Activated CD4-positive, alpha-beta T cell treated with anti-CD3 and anti-CD28 coated beads for 48 hours (primary cell): ENCODE measurements at regions not wholly inside any gene's neighbourhood (a gene's known extent, or its start where the extent isn't known, plus 50 kb on each side); places are given as distances from the start of the nearest gene placed in this dataset.

ENCODE experiments used
- DNase-seq: peaks from one replicate; pipeline ENCODE4 v3.0.0-alpha.2; 2020

DNA sequence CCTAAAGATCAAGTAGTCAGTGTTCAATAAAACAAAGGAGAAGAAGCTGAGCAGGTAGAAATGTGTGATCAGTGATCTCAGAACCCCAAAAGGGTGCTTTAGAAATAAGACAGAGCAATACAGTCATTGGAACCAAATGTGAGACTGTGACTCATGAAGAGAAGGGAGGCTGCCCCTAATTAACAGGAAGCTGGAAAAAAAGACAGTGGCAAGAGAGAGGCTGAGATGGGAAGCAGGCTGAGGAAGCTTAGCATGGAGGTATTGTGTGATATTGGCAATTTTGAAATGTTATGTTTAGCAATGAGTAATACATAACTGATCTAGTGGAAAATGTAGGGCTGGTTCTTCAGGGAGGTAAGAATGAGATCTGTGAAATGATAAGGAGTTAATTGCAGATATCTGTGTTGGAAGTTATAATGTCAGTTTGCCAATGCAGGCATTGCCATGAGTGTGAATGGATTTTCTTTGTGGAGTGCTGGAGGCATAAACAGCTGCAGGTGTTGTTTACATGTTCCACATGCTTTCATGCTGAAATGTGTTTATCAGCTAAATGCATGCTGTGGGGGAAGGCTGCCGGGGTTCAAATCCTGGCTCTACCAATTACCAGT lies 90.6 kb upstream of the CACNA1E start:
- no peak for DNase-seq

DNA sequence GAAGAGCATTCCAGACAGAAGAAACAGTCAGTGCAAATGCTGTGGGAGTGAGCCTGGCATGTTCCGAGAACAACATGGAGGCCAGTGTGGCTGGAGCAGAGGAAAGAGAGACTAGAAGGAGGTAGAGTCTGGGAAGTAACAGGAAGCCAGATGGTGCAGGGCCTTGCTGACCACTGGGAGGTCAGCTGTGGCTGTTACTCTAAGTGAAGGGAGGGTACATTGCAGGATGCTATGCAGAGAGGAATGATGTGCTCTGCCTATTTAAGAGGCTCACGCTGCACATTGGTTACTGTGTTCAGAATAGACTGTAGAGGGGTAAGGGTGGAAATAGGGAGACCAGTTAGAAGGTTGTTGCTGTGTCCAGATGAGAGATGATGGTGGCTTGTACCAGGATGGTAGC lies 88.6 kb upstream of the CACNA1E start:
- DNase-seq, result no peak

DNA sequence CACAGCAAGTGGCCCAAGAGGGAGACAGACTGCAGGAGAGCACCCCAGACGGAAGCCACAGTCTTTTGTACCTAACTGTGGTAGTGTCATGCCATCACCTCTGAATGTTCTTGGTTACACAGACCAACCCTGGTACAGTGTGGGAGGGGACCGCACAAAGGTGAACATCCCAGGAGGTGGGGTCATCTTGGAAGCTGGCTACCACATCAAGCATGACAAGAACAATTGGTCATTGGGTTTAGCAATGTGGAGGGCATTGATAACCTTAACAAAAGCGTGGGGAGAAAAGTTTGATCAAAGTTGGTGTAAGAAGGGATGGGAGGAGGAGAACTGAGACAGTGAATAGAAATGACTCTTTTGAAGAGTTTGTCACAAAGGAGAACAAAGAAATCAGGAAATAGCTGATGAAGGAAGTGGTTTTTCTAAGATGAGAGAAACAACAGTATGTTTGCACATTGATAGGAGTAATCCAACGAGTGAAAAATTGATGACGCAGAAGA lies 87.1 kb upstream of the CACNA1E start:
- peak; percentile 61 for DNase-seq

DNA sequence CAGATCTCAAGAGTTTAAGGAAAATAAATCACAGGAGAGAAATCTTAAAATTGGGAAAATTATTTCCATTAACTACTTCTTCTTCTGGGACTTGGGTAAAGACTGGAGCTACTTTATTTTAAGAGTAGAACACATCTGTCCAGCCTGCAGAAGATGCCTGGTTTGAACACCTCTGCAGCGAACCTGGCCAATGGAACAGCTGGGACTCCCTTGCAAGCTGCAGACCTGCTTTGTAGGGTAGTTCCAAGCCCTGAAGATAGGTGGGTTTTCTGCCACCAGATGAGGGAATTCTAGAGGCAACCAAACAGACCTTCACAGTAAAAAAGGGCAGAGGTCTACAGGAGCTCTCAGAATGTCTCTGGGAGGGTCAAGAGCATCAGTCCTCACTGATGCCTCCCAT lies 86.5 kb upstream of the CACNA1E start:
- DNase-seq, result no peak

DNA sequence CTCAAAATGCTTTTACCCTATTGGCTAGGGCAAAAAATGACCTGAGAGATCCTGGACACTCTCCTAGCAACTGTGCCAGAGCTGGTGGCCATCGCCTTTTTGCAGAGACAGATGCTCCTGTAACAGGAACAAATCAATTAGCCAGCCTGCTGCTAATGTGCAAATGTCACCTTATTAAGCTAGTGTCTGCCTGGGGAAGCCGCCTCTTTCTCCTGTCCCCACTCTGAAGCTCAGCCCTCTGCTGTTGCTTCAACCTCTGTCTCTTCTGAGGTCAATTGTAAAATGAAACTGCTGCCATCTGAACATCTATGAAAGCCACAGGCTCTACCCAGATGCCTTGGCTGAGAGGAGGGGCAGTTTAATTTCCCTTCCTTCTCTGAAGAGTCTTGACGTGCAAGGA lies 85.5 kb upstream of the CACNA1E start:
- no peak for DNase-seq

DNA sequence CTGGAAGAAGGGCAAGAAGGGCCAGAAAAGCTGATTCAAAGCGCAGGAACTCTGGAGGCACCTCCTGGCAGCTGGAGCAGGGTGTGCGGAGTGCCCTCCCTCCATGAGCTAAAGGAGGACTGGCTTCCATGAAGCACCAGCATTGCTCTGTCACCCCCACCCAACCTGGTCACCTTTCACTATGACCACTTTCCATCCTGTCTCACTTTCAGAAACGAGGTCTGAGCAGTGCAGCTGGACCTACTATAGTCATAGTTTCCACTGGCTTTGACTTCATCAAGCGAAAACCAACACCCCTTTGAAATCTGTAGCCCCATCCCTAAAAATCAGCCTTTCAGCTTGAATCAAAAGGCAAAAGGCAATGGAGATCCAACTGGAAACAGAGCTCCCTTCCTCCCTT lies 84.8 kb upstream of the CACNA1E start:
- peak; percentile 46 for DNase-seq

DNA sequence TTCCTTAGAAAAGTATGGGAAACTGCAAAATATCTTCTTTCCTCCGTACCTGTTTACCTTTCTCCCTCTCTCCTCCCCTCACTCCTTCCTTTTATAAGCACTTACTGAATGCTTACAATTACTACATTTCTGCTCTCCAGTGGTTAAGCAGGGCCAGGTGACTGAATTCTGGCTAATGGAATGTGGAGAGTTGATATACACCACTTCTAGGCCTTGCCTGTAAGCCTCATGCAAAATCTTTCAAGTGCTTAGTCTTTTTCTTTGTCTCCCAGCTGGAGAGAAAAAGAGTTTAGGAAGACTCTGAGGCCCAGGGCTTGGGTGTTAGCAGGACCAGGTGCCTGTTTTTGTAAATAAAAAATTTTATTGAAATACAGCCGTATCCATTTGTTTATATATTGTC lies 77.7 kb upstream of the CACNA1E start:
- DNase-seq, result no peak

DNA sequence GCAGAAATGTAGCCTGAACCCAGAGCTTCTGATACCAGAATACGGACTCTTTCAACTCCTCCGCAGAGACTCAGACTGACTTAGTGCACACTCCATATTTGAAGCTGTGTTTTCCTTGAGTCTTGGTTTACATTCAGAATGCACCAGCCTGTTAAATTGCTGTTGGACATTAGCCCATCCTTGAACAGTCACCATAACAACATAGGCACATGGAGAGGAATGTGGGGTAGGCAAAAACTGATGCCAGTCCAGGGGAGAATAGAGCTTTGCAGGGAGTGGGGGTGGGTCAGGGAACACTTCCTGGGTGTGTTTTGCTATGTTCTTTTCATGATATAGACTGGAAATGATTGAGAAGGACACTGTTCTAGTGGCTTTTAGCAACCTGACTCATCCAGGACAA lies 76.3 kb upstream of the CACNA1E start:
- no peak for DNase-seq

DNA sequence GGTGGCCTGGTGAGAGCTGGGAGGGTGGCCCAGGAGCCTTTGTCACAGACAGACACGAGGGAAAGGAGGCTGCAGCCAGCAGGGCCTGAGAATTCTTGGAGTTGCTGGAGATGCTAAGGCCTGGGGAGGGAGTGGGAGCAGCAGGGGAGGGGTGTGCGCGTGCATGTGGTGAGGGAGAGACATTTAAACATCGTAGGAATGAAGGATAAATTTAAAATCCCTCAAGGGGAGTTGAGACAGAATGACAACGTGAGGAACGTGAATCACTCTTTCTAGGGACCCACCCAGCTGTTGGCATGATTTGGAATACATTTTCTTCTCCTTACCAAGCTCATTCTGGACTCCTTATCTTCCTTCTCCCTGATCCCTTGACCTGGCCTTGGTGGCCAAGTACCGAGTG lies 73.3 kb upstream of the CACNA1E start:
- DNase-seq, result no peak

DNA sequence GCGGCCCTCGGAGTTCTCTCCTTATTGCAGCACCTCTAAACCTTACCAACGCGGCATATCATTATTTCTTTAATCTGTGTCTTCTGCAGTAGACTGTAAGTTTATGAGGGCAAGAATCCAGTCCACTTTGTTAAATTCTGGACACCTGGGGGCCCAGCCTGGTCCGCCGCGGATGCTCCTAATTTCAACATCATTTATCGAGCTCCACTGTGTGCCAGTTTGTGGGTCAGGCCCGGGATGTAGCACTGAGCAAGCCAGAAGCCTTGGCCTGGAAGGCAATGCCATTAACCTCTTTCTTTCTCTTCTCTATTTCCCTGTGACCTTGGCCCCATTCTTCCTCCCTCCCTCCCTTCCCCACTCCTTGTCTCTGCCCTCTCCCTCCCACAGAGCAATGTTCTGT lies 70.6 kb upstream of the CACNA1E start:
- DNase-seq, result no peak

DNA sequence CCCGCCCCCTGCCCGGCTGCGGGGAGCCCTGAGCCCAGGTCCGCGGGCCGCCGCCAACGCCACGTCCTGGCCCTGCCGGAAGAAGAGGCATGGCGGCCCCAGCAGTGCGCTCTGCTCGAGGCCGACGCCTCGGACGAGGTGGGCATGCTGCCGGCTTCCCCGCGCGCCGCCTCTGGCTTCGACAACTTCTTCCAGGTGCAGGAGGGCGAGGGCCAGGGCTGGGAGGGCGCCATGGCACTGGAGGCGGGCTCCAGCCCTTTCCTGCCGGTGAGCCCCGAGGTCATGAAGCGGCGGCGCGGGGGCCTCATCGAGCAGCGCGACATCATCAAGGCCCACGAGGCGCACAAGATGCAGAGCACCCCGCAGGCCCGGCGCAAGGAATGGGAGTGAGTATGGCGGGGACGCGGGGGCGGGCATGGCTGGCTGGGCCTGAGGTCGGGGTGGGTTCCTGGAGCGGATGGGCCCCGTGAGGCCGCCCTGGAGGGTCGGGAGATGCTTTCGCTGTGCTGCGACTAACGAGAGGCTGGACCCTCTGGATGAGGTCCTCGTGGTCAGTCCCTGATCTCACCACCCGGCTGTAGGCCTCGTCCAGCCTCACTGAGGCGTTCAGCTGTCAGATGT lies 70.0 kb upstream of the CACNA1E start:
- DNase-seq, result no peak

DNA sequence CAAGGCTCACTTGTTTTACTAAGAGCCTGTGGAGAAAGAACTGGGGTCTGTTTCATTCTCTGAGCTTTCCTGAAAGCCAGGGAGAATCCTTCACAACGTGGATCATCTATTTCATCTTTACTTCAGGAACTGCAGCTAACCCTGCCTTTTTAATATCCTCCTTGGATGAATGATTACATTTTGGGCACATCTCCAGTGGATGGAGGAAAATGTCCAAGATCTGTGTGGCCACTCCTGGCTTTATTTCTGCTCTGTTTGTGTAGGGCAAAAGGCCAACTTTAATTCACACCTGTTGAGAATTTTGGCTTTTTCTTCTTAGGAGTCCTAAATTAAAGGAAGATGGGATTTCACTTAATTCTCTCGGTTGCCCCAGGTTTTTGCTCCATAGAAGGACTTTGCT lies 69.5 kb upstream of the CACNA1E start:
- DNase-seq, result no peak

DNA sequence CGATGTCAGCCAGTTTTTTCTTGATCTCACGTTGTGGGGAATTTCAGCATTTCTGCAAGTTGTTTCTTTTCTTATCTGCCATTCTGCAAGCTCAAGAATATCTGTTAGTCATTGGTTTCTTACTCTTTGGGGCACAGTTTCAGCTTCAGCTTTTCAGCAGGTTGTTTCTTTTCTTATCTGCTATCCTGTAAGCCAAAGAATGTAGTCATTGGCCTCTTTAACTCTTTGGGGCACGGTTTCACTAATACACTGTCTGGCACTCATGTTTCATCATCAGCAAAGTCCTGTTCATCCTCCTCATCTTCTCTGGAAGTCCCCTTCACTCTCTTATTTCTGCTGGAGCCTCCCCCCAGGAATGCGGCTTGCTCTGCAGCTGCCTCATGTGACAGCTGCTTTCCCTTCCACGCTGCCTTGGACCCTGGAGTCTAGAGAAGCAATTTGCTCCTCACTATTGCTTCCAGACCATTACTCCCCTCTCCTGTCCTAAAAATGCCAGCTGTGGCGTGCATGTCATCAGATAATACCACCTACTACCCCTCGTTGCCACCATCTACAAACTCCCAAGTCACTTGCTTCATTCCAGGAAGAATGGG lies 67.0 kb upstream of the CACNA1E start:
- no peak for DNase-seq

DNA sequence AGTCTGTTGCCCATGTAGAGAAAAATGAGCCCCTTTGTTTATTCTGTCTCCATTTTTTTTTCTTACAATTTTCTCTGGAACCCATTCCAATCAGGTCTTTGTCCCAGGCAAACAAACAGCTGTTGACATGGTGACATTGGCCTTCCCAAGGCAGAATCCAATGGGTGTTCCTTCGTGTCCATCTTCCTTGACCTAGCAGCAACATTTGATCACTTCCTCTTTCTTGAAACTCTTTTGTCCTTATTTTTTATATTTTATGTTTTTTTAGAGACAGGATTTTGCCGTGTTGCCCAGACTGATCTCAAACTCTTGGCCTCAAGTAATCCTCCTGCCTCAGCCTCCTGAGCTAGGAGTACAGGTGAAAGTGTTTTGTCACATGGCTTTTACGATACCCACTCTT lies 65.4 kb upstream of the CACNA1E start:
- no peak for DNase-seq

DNA sequence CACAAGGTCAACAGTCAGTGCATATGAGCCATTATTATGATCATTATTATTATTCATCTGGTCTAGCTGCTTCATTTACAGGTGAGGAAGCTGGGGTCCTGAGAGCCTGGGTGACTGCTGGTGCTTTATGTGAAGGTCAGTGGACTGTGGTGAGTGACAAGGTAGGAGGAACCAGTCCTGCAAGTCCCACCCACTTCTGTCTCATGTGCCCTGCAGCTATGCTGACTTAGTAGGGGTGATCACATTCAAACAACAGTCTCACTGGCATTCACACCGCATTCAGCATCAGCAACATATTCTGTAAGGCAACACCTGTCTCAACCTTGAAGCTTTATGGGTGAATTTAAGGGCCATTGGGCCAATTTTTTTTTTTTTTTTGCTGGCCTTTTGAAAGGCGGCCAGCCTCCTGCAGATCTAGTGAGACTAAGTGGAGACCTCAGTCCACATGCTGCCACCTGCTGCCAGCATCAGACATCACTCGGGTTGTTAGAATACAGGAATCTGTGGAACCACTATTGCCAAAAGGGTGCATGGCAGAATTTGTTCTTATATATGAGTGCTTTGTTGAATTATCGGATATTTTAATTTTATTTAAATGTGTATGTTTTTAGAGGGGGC lies 59.9 kb upstream of the CACNA1E start:
- DNase-seq, result peak; percentile 55

DNA sequence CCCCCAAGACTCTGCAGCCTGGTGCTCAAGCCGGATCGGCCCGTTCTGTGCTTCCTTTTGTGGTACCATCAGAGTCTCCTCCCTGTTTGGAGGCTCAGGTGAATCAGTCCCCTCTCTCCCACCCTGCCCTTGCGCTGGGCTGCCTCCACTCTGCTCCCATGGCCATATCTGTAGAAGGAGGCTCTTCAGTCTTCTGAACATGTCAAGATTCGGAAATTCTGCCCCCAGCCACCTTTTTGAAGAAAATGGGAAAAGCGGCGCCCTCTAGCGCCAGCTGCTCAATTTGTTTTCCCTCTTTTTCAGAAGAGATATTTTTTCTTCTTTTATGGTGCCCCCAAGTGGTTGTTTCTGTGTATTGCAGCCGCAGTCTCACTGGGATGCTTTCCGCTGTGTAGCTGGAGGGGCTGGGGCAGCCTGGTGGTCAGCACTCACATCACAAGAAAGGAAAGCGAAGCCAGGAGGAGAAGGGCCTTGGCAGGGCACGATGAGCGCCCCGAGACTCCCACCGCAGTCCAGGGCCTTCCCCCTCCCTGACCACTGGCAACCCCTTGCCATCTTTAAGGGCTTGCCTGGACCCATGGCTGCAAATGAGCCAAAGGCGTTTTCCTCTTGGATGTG lies 58.4 kb upstream of the CACNA1E start:
- DNase-seq, result peak; percentile 87

DNA sequence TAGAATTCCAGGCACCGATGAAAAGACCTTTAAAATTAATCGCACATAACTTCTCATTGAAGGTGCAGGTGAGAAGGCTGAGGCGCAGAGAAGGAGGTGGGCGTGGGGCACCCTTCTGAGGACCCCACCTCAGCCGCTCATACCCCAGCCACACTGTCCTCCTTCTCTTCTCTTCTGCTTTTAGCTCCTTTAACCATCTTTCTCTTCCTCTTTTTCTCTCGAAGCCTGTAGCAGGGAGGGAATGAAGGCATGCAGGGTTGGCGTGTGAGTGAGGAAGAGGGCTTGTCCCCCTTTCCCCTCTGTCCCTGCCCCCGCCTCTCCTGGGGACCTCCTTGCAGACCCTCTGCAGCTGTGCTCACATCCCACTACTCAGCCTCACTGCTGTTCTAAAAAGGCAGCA lies 57.8 kb upstream of the CACNA1E start:
- DNase-seq, result no peak

DNA sequence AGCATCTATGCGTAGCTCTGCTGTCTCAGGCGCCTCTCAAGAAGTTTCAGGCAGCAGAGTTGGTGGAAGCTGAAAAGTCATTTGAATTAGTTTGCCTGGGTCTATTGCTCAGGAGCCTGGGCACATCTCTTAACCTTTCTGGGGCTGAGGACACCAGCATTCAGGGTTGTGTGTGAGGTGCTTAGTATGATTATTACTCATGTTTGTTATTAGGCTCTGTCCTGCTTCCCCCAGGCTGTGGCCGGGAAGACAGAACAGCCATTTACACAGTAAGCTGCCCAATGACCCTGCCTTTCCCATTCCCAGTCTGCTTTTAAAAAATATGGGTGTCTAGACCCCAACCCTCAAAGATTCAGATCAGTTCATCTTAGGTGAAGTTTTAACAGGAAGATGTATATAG lies 53.9 kb upstream of the CACNA1E start:
- DNase-seq, result no peak

DNA sequence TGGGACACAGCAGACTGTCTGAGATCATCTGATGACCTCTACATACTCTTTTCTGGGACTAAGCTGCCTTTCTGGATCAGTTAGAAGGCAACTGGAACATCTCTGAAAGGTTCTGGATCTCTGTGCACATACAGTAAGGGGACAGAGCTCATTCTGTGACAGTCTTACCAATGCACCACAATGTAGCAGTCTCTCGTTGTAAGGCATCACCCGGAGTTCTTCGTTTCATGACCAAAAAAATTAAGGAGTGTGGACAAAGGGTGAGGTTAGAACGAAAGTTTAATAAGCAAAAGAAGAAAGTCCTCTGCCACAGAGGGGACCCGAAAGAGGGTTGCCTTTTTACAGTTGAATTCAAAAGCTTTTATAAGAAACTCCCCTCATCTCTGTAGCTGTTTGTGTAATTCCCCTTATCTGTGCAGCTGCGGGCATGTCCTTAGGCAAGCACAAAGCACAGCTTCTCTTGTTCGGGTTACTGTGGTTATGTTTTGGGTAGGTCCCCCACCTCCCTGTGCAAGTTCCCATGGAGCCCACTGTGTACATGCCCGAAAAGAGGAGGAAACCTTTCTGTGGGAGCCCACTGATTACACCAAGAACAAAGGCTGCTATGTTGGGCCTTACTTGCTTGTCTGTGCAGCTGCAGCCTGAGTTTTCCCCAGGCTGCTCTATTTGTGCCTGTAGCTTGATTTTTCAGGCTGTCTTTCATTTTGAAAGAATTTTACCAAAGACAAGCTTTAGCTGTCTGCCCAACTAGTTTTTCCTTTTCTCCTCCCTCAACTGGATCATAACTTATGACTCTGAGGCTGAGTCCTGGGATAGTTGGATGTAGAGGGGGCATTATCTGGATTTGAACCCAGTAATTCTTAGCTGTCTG lies 53.1 kb upstream of the CACNA1E start:
- DNase-seq, result no peak
